Stimulated activated CD4-positive, alpha-beta T cell treated with anti-CD3 and anti-CD28 coated beads, Interleukin-1b, Interleukin-23, amount 100 ng/mL, for 24 hours (primary cell): ENCODE measurements at regions not wholly inside any gene's neighbourhood (a gene's known extent, or its start where the extent isn't known, plus 50 kb on each side); places are given as distances from the start of the nearest gene placed in this dataset.
"Not testable (repeated sequence)": the region's sequence is repeated elsewhere in the genome, so short reads cannot be mapped to it uniquely, and the experiment has no call there.

ENCODE experiments used
- DNase-seq, 4 experiments: peaks; one replicate each; pipeline ENCODE4 v3.0.0-alpha.2; 2020; ENCODE audit warnings: low read depth in 4 of 4, low spot score in 1 of 4

DNA sequence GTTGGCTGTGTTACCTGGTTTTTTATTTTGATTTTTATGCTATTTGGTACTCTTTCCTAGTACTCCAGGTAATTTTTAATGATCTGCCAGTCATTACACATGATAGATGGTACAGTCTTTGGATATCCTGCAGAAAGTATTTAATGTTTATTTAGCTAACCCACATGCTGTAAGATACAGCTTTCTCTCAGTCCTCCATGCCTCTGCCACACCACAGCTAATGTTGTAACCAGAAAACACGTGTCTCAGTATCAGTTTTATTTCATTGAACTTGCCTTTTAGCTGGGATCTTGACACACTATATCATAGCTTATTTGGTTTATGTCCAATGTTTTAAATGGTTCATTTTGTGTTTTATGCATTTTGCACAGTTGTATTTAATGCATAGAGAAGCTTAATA, 1648.4 kb downstream of the KCNT2 start:
- DNase-seq: no peak

DNA sequence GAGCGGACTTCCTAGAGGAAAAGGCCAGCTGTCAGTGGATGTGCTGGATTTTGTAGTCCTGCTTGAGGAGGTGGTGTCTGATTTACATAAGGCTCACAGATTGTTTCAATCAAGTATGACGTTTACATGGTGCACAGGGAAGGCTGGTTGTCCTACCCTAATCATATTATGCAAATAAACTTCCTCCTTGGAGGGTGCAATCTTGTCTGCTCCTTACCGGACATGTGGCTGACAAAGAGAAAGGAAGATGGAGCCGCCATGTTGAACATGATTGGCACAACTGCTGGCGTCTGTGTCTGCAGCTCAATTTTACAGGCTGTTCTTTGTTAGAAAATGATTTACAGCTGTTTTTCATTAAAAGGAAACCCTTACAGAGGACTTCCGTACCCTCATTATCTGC, 1656.1 kb downstream of the KCNT2 start:
- no peak for DNase-seq

- no peak for DNase-seq
These were observed 1657.7 kb downstream of the KCNT2 start for GRCh38 chr1:194950584-194950983.

GRCh38 chr1:194940336-194941030, 1667.8 kb downstream of the KCNT2 start:
- no peak for DNase-seq

DNA sequence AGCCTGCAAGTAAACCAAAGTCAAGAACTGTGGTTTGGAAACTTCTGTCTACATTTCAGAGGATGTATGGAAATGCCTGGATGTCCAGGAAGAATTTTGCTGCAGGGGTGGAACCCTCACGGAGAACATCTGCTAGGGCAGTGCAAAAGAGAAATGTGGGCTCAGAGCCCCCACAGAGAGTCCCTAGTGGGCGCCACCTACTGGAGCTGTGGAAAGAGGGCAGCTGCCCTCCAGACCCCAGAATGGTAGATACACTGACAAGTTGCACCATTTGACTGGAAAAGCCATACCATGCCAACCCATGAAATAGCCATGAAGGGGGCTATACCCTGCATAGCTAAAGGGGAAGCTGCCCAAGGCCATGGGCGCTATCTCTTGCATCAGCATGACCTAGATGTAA, 1672.4 kb downstream of the KCNT2 start:
- DNase-seq: no peak

DNA sequence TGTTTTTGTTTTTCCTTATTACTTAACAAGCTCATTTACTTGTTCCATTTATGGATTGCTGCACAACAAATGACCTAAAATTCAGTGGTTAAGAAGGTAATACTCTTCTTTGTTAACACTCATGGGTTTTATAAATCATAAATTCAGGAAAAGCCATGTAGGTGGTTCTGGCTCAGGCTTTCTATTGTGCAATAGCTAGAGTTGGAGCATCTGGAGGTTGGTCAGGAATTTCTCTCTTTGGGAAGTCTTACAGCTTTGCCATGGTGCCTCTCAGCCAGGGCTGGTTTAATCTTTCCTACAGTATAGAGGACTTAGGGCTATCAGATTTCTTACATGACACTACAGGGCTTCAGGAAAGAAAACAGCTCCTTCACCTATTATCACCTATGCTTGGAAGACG, 1677.1 kb downstream of the KCNT2 start:
- no peak for DNase-seq

DNA sequence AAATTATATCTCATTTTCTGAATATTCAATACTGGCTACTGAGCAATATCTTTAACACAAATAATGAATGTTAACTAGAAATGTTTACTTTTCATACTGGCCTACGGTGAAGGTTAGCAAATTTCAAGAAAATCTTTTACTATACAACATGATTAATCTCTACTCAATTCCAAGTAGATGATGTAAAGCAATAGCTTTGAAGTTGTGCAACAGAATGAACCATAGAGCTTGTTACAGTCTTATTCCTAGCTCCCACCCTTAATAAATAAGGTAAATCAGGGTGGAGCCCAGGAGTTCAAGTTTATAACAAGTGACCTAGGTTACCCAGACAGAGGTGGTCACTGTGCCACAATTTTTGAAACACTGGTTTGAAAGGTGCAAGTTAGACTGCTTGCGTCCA, 1678.1 kb downstream of the KCNT2 start:
- DNase-seq: no peak

DNA sequence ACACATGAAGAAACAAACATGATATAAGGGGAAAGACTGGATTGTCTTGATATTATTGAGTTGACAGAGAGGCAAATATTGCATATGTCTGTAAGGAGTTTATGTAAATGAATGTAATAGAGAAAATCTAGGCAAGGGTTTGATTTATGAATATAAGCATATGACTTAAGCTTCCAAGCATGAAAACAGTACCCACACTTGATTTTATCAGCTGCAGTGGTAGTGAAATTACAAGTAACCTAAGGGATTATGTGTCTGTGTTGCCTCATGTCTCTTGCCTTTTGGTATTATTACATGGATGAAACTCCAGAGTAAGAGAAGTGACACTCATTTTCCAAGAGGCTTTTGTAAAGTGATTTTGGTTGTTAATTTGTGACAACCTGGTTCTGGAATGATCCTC, 1678.9 kb downstream of the KCNT2 start:
- no peak for DNase-seq

GRCh38 chr1:194919146-194919545, 1689.1 kb downstream of the KCNT2 start:
- no peak for DNase-seq

DNA sequence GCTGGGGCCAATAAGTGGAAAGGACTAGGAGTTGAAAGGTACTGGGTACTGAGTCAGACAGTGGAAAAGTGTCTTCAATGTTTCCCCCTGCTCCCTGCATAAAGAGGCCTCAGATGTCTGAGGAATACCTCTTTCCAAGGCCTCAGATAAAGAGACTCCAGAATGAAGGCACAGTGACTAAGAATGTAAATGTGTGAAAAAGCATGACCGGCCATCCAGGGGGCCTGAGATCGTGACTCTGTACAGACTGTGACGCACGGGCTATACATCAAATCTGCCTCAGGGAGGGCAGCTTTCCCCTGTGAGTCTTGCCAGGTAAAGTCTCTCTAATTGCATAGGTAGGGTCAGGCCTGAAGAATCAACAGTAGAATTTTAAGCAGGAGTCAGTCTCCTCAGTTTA, 1690.5 kb downstream of the KCNT2 start:
- no peak for DNase-seq

DNA sequence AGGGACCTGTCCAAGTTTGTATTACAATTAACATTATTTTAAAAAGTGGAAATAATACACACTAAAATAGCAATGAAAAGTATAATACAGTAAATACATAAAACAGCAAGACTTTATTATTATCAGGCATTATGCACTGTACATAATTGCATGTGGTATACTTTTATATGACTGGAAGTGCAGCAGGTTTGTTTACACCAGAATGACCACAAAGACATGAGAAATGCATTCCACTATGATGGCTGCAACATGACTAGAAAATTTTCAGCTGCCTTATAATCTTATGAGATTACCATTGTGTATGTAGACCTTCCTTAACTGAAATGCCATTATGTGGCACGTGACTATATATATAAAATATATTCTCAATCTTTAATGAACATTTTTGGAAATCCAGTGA, 1699.6 kb downstream of the KCNT2 start:
- no peak for DNase-seq

GRCh38 chr1:194903524-194903923, 1704.7 kb downstream of the KCNT2 start:
- no peak for DNase-seq

GRCh38 chr1:194889310-194889709, 1702.9 kb upstream of the B3GALT2 start:
- DNase-seq: no peak

DNA sequence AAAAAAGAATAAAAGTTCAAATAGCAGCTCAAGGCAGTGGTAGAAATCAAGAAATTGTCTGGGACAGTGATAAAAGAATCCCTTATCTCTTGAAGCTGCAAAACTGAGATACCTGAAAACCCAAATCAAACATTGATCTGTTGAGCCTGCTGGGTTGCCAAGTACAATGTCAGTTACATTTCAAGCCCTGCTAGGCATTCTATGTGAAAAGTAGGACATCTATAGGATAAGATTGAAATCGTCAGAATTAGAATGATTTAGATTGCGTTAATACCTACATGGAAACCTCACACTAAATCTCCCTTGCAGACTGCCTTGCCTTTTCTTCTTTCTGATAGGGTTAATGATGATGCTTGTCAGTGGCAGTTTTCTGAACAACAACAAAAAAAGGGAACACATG, 1684.4 kb upstream of the B3GALT2 start:
- no peak for DNase-seq

GRCh38 chr1:194866153-194866552, 1679.7 kb upstream of the B3GALT2 start:
- DNase-seq: no peak

- no peak for DNase-seq
These were observed 1679.0 kb upstream of the B3GALT2 start for GRCh38 chr1:194865383-194865782.

DNA sequence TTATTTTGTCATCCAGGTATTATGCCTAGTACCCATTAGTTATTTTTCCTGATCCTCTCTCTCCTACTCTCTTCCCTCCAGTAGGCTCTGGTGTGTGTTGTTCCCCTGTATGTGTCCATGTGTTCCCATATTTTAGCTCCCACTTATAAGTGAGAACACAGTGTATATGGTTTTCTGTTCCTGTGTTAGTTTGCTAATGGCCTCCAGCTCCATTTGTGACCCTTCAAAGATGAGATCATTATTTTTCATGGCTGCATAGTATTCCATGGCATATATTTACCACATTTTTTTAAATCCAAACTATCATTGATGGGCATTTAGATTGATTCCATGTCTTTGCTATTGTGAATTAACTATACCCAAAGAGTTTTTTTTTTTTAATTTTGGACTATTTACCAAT, 1675.7 kb upstream of the B3GALT2 start:
- no peak for DNase-seq

DNA sequence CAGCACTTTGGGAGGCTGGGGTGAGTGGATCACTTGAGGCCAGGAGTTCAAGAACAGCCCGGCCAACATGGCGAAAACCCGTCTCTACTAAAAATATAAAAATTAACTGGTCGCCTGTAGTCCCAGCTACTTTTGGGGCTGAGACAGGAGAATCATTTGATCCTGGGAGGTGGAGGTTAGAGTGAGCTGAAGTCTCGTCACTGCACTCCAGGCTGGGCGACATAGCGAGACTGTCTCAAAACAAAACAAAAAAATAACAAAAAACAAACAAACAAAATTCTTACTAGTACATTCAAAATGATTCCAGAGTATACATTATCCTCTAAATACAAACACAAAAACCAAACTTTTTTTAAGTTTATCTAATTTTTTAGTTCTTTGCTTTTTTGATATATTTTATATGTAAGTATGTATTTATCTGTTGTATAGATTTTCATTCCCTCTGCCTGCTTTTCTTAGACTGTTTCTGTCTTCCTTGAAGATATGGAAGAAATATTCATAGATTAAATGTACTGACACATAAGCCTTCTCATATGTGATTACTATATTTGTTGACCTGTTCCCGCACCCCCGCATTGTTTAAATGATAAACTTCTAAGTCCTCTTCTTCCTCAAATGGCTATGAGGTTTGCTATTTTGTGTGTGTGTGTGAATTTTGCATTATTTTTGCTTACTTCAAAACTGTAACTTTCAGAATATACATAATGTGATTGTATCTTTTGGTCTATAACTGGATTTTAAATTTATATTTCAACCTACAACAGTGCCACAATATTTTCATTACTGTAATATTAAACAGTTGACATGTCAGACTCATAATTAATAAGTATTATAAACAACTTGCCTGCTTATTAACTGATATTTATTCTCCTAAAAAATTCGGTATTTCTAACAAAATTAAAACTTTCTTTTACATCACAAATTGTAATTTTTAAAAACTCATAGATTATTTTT, 1674.1 kb upstream of the B3GALT2 start:
- DNase-seq: no peak

DNA sequence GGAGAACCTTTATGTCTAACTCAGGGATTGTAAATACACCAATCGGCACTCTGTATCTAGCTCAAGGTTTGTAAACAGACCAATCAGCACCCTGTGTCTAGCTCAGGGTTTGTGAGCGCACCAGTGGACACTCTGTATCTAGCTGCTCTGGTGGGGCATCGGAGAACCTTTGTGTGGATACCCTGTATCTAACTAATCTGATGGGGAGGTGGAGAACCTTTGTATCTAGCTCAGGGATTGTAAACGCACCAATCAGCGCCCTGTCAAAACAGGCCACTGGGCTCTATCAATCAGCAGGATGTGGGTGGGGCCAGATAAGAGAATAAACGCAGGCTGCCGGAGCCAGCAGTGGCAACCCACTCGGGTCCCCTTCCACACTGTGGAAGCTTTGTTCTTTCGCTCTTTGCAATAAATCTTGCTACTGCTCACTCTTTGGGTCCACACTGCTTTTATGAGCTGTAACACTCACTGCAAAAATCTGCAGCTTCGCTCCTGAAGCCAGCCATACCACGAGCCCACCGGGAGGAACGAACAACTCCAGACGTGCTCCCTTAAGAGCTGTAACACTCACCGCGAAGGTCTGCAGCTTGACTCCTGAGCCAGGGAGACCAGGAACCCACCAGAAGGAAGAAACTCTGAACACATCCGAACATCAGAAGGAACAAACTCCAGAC, 1673.2 kb upstream of the B3GALT2 start:
- not testable (repeated sequence) for DNase-seq

DNA sequence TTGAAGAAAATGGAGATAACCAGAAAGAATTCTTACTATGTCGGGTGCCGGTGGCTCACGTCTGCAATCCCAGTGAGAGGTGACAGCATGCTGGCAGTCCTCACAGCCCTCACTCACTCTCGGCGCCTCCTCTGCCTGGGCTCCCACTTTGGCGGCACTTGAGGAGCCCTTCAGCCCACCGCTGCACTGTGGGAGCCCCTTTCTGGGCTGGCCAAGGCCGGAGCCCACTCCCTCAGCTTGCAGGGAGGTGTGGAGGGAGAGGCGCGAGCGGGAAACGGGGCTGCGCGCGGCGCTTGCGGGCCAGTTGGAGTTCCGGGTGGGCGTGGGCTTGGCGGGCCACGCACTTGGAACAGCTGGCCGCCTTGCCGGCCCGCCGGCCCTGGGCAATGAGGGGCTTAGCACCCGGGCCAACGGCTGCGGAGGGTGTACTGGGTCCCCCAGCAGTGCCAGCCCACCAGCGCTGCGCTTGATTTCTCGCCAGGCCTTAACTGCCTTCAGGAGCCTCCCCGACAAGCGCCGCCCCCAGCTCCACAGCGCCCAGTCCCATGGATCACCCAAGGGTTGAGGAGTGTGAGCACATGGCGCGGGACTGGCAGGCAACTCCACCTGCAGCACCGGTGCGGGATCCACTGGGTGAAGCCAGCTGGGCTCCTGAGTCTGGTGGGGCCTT, 1672.5 kb upstream of the B3GALT2 start:
- DNase-seq: not testable (repeated sequence)

DNA sequence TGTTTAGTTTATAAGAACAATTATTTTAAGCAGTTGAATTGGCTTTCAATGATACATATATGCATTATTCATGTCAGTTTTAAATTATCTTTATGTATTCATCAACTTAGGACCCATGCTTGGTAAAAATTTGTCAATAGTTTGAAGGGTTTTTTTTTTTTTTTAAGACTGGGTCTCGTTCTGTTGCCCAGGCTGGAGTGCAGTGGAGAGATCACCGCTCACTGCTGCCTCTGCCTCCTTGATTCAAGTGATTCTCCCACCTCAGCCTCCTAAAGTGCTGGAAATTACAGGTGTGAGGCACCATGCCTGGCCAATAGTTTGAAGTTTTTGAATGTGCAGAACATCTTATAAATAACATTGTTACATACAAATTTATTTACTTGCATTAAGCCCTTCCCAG, 1671.0 kb upstream of the B3GALT2 start:
- no peak for DNase-seq
